ENCODE measurements at regions not wholly inside any gene's neighbourhood (a gene's known extent, or its start where the extent isn't known, plus 50 kb on each side); places are given as distances from the start of the nearest gene placed in this dataset.

GRCh38 chr5:35458824-35459207 is 158.8 kb upstream of the SPEF2 start:
- no peaks in the 10 kb centered on the region for H3K4me1 Mint-ChIP-seq
- TF ChIP-seq, protein P1, sequence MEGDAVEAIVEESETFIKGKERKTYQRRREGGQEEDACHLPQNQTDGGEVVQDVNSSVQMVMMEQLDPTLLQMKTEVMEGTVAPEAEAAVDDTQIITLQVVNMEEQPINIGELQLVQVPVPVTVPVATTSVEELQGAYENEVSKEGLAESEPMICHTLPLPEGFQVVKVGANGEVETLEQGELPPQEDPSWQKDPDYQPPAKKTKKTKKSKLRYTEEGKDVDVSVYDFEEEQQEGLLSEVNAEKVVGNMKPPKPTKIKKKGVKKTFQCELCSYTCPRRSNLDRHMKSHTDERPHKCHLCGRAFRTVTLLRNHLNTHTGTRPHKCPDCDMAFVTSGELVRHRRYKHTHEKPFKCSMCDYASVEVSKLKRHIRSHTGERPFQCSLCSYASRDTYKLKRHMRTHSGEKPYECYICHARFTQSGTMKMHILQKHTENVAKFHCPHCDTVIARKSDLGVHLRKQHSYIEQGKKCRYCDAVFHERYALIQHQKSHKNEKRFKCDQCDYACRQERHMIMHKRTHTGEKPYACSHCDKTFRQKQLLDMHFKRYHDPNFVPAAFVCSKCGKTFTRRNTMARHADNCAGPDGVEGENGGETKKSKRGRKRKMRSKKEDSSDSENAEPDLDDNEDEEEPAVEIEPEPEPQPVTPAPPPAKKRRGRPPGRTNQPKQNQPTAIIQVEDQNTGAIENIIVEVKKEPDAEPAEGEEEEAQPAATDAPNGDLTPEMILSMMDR (conservative IDR thresholded peaks at IDR 0.05): no peak
- no peaks in the 10 kb centered on the region for H3K27me3 Mint-ChIP-seq (ENCODE audit: low read depth)
- no peak overlapping the region for H3K27ac Mint-ChIP-seq (ENCODE audit: unreplicated experiment)
- DNase-seq (ENCODE audit: low read depth, low spot score): no peak
- no peak overlapping the region for H3K4me3 Mint-ChIP-seq
- no peaks in the 10 kb centered on the region for H3K9me3 Mint-ChIP-seq
- H3K36me3 Mint-ChIP-seq (ENCODE audit: low read depth): no peaks in the 10 kb centered on the region

- Mint-ChIP-seq H3K27ac (ENCODE audit: unreplicated experiment) (no peak overlapping the region), H3K27me3 (ENCODE audit: low read depth) (no peaks in the 10 kb centered on the region), H3K9me3 (no peaks in the 10 kb centered on the region), H3K36me3 (ENCODE audit: low read depth) (no peaks in the 10 kb centered on the region), H3K4me3 (no peak overlapping the region), H3K4me1 (no peaks in the 10 kb centered on the region)
- TF ChIP-seq, protein P1 (conservative IDR thresholded peaks at IDR 0.05): no peak
- no peak for DNase-seq (ENCODE audit: low read depth, low spot score)
Measured at GRCh38 chr5:35457912-35458823, 159.5 kb upstream of the SPEF2 start.

- H3K4me3 Mint-ChIP-seq: no peak overlapping the region
- no peaks in the 10 kb centered on the region for H3K9me3 Mint-ChIP-seq
- TF ChIP-seq, protein P1 (conservative IDR thresholded peaks at IDR 0.05): no peak
- DNase-seq (ENCODE audit: low read depth, low spot score): no peak
- no peak overlapping the region for H3K27ac Mint-ChIP-seq (ENCODE audit: unreplicated experiment)
- no peaks in the 10 kb centered on the region for H3K27me3 Mint-ChIP-seq (ENCODE audit: low read depth)
- H3K4me1 Mint-ChIP-seq: no peaks in the 10 kb centered on the region
- no peaks in the 10 kb centered on the region for H3K36me3 Mint-ChIP-seq (ENCODE audit: low read depth)
Measured at GRCh38 chr5:35456506-35456905, 161.2 kb upstream of the SPEF2 start.

DNA sequence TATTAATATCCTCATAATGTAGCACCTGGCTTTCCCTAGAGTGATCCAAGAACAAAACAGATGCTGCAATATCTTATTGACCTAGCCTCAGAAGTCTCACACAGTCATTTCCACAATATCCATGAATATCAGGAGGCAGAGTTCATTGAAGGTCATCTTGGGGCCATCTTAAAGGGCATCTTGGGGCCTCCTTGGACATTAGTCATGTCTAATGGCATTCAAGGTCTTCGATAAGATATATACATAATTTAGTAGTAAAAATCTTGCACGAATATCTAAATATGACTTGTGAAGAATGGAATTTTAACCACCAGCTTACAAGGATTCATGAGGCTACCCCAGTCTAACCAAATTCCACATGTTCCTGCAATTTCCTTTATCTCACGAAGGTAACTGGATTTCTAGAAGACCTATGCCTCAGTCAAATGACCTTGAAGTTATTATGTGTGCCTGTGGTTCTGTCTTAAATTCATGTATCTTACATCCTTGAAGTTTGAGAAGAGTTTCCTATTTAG is 163.6 kb upstream of the SPEF2 start:
- DNase-seq (ENCODE audit: low read depth, low spot score): no peak
- Mint-ChIP-seq H3K36me3 (ENCODE audit: low read depth) (no peaks in the 10 kb centered on the region), H3K4me1 (no peaks in the 10 kb centered on the region), H3K9me3 (peaks cover 8% of the 10 kb centered on the region), H3K4me3 (no peak overlapping the region), H3K27ac (ENCODE audit: unreplicated experiment) (no peak overlapping the region), H3K27me3 (ENCODE audit: low read depth) (no peaks in the 10 kb centered on the region)
- TF ChIP-seq, protein P1 (conservative IDR thresholded peaks at IDR 0.05): no peak

GRCh38 chr5:35443803-35444595 is 173.7 kb upstream of the SPEF2 start:
- H3K4me3 Mint-ChIP-seq: no peak overlapping the region
- no peaks in the 10 kb centered on the region for H3K4me1 Mint-ChIP-seq
- TF ChIP-seq, protein P1 (conservative IDR thresholded peaks at IDR 0.05): no peak
- DNase-seq (ENCODE audit: low read depth, low spot score): no peak
- no peaks in the 10 kb centered on the region for H3K36me3 Mint-ChIP-seq (ENCODE audit: low read depth)
- no peaks in the 10 kb centered on the region for H3K9me3 Mint-ChIP-seq
- no peaks in the 10 kb centered on the region for H3K27me3 Mint-ChIP-seq (ENCODE audit: low read depth)
- H3K27ac Mint-ChIP-seq (ENCODE audit: unreplicated experiment): no peak overlapping the region
